H1 (cell line): ENCODE measurements at regions not wholly inside any gene's neighbourhood (a gene's known extent, or its start where the extent isn't known, plus 50 kb on each side); places are given as distances from the start of the nearest gene placed in this dataset.

Experiments used
- CTCF ChIA-PET: fragments of 300-600 bp; sonication (Branson Sonifier 250); formaldehyde crosslinking; loops from one replicate; lab custom pipeline; 2021; ENCODE audit not compliant: partially characterized antibody; lab: Charles Lee
- POLR2A ChIA-PET: fragments of 300-600 bp; sonication (Branson Sonifier 250); formaldehyde crosslinking; loops from one replicate; lab custom pipeline; 2021; ENCODE audit warnings: inconsistent platforms; ENCODE audit not compliant: partially characterized antibody; lab: Charles Lee
- DNase-seq, 2 experiments: peaks; one replicate each; pipeline versions ENCODE4 v3.0.0 to v3.0.0-alpha.2; 2010 to 2022; ENCODE audit warnings: low spot score in 2 of 2, low read depth in 1 of 2, mixed read lengths in 1 of 2
- FAIRE-seq: peaks from 2 replicates; lab custom pipeline; 2011; peaks lifted over from hg19 to GRCh38; lab: Jason Lieb, UNC
- H2AFZ ChIP-seq: 2 replicates; pipeline ENCODE4 v1.8.1; 2012; ENCODE audit warnings: low read length, inconsistent platforms
- H2AK5ac ChIP-seq: 2 replicates; pipeline ENCODE4 v1.6.1; 2013; ENCODE audit warnings: low read depth, low read length
- H2BK120ac ChIP-seq: replicated peaks from 2 replicates; pipeline ENCODE3; 2013; ENCODE audit warnings: low read depth, low read length, inconsistent platforms
- H2BK12ac ChIP-seq: 2 replicates; pipeline ENCODE4 v1.6.1; 2013; ENCODE audit warnings: low read depth, low read length
- H2BK15ac ChIP-seq: 2 replicates; pipeline ENCODE4 v1.6.1; 2013; ENCODE audit warnings: low read length
- H2BK20ac ChIP-seq: 2 replicates; pipeline ENCODE4 v1.6.1; 2013; ENCODE audit warnings: low read length
- H2BK5ac ChIP-seq: 2 replicates; pipeline ENCODE4 v1.6.1; 2013; ENCODE audit warnings: low read depth, low read length
- H3K14ac ChIP-seq: 2 replicates; pipeline ENCODE4 v1.6.1; 2013; ENCODE audit warnings: inconsistent platforms; ENCODE audit not compliant: insufficient read length
- H3K18ac ChIP-seq: 2 replicates; pipeline ENCODE4 v1.6.1; 2013; ENCODE audit warnings: low read length; ENCODE audit errors: extremely low read depth
- H3K23ac ChIP-seq: 2 replicates; pipeline ENCODE4 v1.6.1; 2013; ENCODE audit warnings: inconsistent platforms; ENCODE audit not compliant: insufficient read length
- H3K23me2 ChIP-seq: 2 replicates; pipeline ENCODE4 v1.6.1; 2013; ENCODE audit warnings: low read depth, low read length
- H3K27ac ChIP-seq: 2 replicates; pipeline ENCODE4 v1.6.1; 2011; ENCODE audit warnings: low read depth, low read length, inconsistent platforms
- H3K27me3 ChIP-seq, 4 experiments: replicated peaks in 1 of 4; 1 replicate in 1 of 4; 2 replicates in 3 of 4; pipeline versions ENCODE4 v1.6.1 to v1.8.1; 2011 to 2013; ENCODE audit warnings: low read length in 3 of 4, mild to moderate bottlenecking in 3 of 4, inconsistent platforms in 2 of 4, mixed read lengths in 2 of 4, moderate library complexity in 1 of 4; ENCODE audit not compliant: control insufficient read depth in 3 of 4, insufficient read depth in 3 of 4; ENCODE audit errors: extremely low read depth in 1 of 4
- H3K36me3 ChIP-seq, 4 experiments: 2 replicates each; pipeline versions ENCODE4 v1.6.1 to v1.8.1; 2011 to 2013; ENCODE audit warnings: mild to moderate bottlenecking in 4 of 4, low read length in 3 of 4, moderate library complexity in 2 of 4, control low read depth in 1 of 4, inconsistent platforms in 1 of 4; ENCODE audit not compliant: insufficient read depth in 4 of 4, control insufficient read depth in 2 of 4
- H3K4ac ChIP-seq: replicated peaks from 2 replicates; pipeline ENCODE3; 2013; ENCODE audit warnings: low read length, low read depth, mixed read lengths, inconsistent platforms; ENCODE audit not compliant: insufficient read length
- H3K4me1 ChIP-seq, 4 experiments: replicated peaks in 1 of 4; 1 replicate in 1 of 4; 2 replicates in 3 of 4; pipeline versions ENCODE4 v1.6.1 to v1.8.1; 2011 to 2013; ENCODE audit warnings: low read length in 3 of 4, inconsistent platforms in 2 of 4, mixed read lengths in 1 of 4; ENCODE audit not compliant: insufficient read depth in 4 of 4, control insufficient read depth in 3 of 4
- H3K4me2 ChIP-seq, 2 experiments: 2 replicates each; pipeline versions ENCODE4 v1.6.1 to v1.8.1; 2011 to 2013; ENCODE audit warnings: low read depth in 2 of 2, low read length in 2 of 2, control low read depth in 1 of 2, inconsistent platforms in 1 of 2, mild to moderate bottlenecking in 1 of 2; ENCODE audit not compliant: insufficient read depth in 1 of 2
- H3K4me3 ChIP-seq, 4 experiments: fragments of 200-600, 300-600 bp in 1 of 4; sonication (generic), shearing (Covaris generic), sonication (Bioruptor Twin) in 1 of 4; 2 replicates each; pipeline versions ENCODE4 v1.5.1 to v1.8.1; 2011 to 2016; ENCODE audit warnings: low read length in 4 of 4, low read depth in 3 of 4, control low read depth in 2 of 4, inconsistent platforms in 2 of 4, mild to moderate bottlenecking in 2 of 4, mixed read lengths in 1 of 4, moderate library complexity in 1 of 4; ENCODE audit not compliant: insufficient read depth in 2 of 4; ENCODE audit errors: extremely low read depth in 1 of 4
- H3K56ac ChIP-seq: replicated peaks from 2 replicates; pipeline ENCODE3; 2013; ENCODE audit warnings: low read depth, mild to moderate bottlenecking, mixed read lengths, low read length, inconsistent platforms; ENCODE audit not compliant: insufficient read length
- H3K79me1 ChIP-seq: 2 replicates; pipeline ENCODE4 v1.6.1; 2013; ENCODE audit warnings: low read depth, low read length, control low read depth
- H3K79me2 ChIP-seq, 2 experiments: 2 replicates each; pipeline versions ENCODE4 v1.6.1 to v1.8.1; 2012 to 2013; ENCODE audit warnings: low read length in 2 of 2, mild to moderate bottlenecking in 2 of 2, inconsistent platforms in 1 of 2; ENCODE audit not compliant: insufficient read depth in 2 of 2, control insufficient read depth in 1 of 2
- H3K9ac ChIP-seq, 4 experiments: replicated peaks in 1 of 4; 1 replicate in 1 of 4; 2 replicates in 3 of 4; pipeline versions ENCODE4 v1.6.1 to v1.8.1; 2011 to 2013; ENCODE audit warnings: low read depth in 3 of 4, low read length in 3 of 4, control low read depth in 2 of 4, mild to moderate bottlenecking in 2 of 4, moderate library complexity in 2 of 4, inconsistent platforms in 1 of 4; ENCODE audit errors: extremely low read depth in 1 of 4
- H3K9me3 ChIP-seq, 2 experiments: 2 replicates each; pipeline versions ENCODE4 v1.6.1 to v1.8.1; 2012 to 2013; ENCODE audit warnings: mild to moderate bottlenecking in 2 of 2, moderate library complexity in 2 of 2, control low read depth in 1 of 2, inconsistent platforms in 1 of 2, low read depth in 1 of 2, low read length in 1 of 2, mixed read lengths in 1 of 2; ENCODE audit not compliant: insufficient read depth in 2 of 2
- H4K20me1 ChIP-seq, 2 experiments: replicated peaks in 1 of 2; 2 replicates each; pipeline versions ENCODE3 to v1.8.1; 2011 to 2013; ENCODE audit warnings: inconsistent platforms in 2 of 2, low read length in 2 of 2, mild to moderate bottlenecking in 1 of 2; ENCODE audit not compliant: insufficient read depth in 2 of 2, control insufficient read depth in 1 of 2
- H4K5ac ChIP-seq: 2 replicates; pipeline ENCODE4 v1.6.1; 2013; ENCODE audit warnings: low read length, low read depth, mixed read lengths, inconsistent platforms; ENCODE audit not compliant: insufficient read length
- H4K8ac ChIP-seq: 2 replicates; pipeline ENCODE4 v1.8.0; 2013; ENCODE audit warnings: mild to moderate bottlenecking, moderate library complexity, low read length, inconsistent platforms; ENCODE audit not compliant: insufficient read depth; ENCODE audit errors: extremely low read depth
- H4K91ac ChIP-seq: replicated peaks from 2 replicates; pipeline ENCODE3; 2013; ENCODE audit warnings: low read length, mixed read lengths, inconsistent platforms; ENCODE audit not compliant: insufficient read length
- ATF3 ChIP-seq: IDR thresholded peaks from 2 replicates; pipeline ENCODE4 v1.6.1; 2011; ENCODE audit warnings: low read depth, mild to moderate bottlenecking, low read length; ENCODE audit not compliant: insufficient read depth
- BCL11A ChIP-seq, 2 experiments: IDR thresholded peaks; one replicate each; pipeline ENCODE4 v1.6.1; 2011; ENCODE audit warnings: low read depth in 2 of 2, low read length in 2 of 2, mild to moderate bottlenecking in 2 of 2
- EP300 ChIP-seq, 2 experiments: IDR thresholded peaks; 1 replicate in 1 of 2; 2 replicates in 1 of 2; pipeline ENCODE4 v1.6.1; 2011 to 2012; ENCODE audit warnings: low read depth in 2 of 2, low read length in 2 of 2, mild to moderate bottlenecking in 2 of 2, borderline replicate concordance in 1 of 2, inconsistent platforms in 1 of 2, moderate library complexity in 1 of 2
- JUN ChIP-seq: IDR thresholded peaks from 2 replicates; pipeline ENCODE4 v1.6.1; 2011; ENCODE audit warnings: low read depth, mild to moderate bottlenecking, improper control_type of control experiment, low read length
- KDM1A ChIP-seq: fragments of 200-600, 300-600 bp; sonication (generic); IDR thresholded peaks from 2 replicates; pipeline ENCODE4 v1.7.1; 2016; ENCODE audit warnings: mild to moderate bottlenecking, low read length, borderline replicate concordance
- PHF8 ChIP-seq: fragments of 200-600 bp; sonication (generic); conservative IDR thresholded peaks from 2 replicates; pipeline ENCODE4 v1.7.1; 2012; ENCODE audit warnings: low read depth, mild to moderate bottlenecking, inconsistent platforms, low read length, moderate library complexity
- RXRA ChIP-seq: IDR thresholded peaks from 2 replicates; pipeline ENCODE4 v1.6.1; 2011; ENCODE audit warnings: low read depth, mild to moderate bottlenecking, low read length, moderate library complexity; ENCODE audit not compliant: insufficient read depth
- SAP30 ChIP-seq: fragments of 300-600 bp; sonication (generic); IDR thresholded peaks from 2 replicates; pipeline ENCODE4 v1.7.1; 2012; ENCODE audit warnings: low read length, moderate library complexity, mild to moderate bottlenecking, inconsistent platforms; ENCODE audit not compliant: insufficient read depth, insufficient replicate concordance
- SP2 ChIP-seq: IDR thresholded peaks from 2 replicates; pipeline ENCODE4 v1.6.1; 2012; ENCODE audit warnings: mild to moderate bottlenecking, low read length, inconsistent platforms
- SP4 ChIP-seq: IDR thresholded peaks from 2 replicates; pipeline ENCODE4 v1.6.1; 2012; ENCODE audit warnings: low read length, inconsistent platforms
- SRF ChIP-seq: IDR thresholded peaks from 2 replicates; pipeline ENCODE4 v1.6.1; 2011; ENCODE audit warnings: mild to moderate bottlenecking, low read depth, low read length, moderate library complexity
- USF2 ChIP-seq: IDR thresholded peaks from 2 replicates; pipeline ENCODE4 v1.6.1; 2011; ENCODE audit warnings: low read length, improper control_type of control experiment
- WGBS, 2 experiments: shearing (Covaris generic) in 1 of 2; methylation state at CpG; one replicate each; pipeline versions ENCODE4 v1.1.6 to v1.1.7; 2013 to 2015; ENCODE audit warnings: low lambda C conversion rate in 2 of 2, mixed read lengths in 2 of 2, inconsistent platforms in 1 of 2, low coverage in 1 of 2, missing lambda C conversion rate in 1 of 2; ENCODE audit not compliant: insufficient replicate concordance in 2 of 2, insufficient coverage in 1 of 2, insufficient read length in 1 of 2; ENCODE audit errors: extremely low coverage in 1 of 2, missing lambda C conversion rate in 1 of 2; 5-methylcytosine and 5-hydroxymethylcytosine counted together

- H3K14ac ChIP-seq: no peak overlapping the region
- H3K18ac ChIP-seq: no peak overlapping the region
- H2BK20ac ChIP-seq: no peak overlapping the region
- POLR2A ChIA-PET: no interaction called here
- no peak overlapping the region for H3K23ac ChIP-seq
- no peak overlapping the region for H3K27ac ChIP-seq
- CTCF ChIA-PET: interaction anchor here (1.1 kb wide), 1 partner anchor 18 kb away, joined by 3 read pairs; no protein-coding TSS in a partner anchor
- H3K9me3 ChIP-seq: peaks cover 4 to 6% of the 10 kb centered on the region in 2 experiments; a peak in 1 of 4 replicates
- no peaks in the 10 kb centered on the region for H3K23me2 ChIP-seq
- H3K9ac ChIP-seq: no peak overlapping the region
- H2BK120ac ChIP-seq: no peak overlapping the region
- DNase-seq (no peak), FAIRE-seq (no peak)
- H3K79me2 ChIP-seq: no peaks in the 10 kb centered on the region
- no peak overlapping the region for H3K56ac ChIP-seq
- no peak overlapping the region for H2BK12ac ChIP-seq
- peaks cover 0 to 1% (median 0%) of the 10 kb centered on the region in 4 experiments; a peak in 1 of 7 replicates for H3K27me3 ChIP-seq
- no peak overlapping the region for H3K4ac ChIP-seq
- no peak for TF ChIP-seq KDM1A
- TF ChIP-seq EP300 (IDR thresholded peaks at IDR 0.05; ENCODE audit: borderline replicate concordance in 1 of 2, low read depth in 2 of 2, low read length in 2 of 2): no peak
- no peak for TF ChIP-seq SP4
- TF ChIP-seq RXRA: no peak
- no peak for TF ChIP-seq USF2
- TF ChIP-seq PHF8: no peak
- no peak for TF ChIP-seq SP2
- no peak for TF ChIP-seq SRF
- TF ChIP-seq ATF3: no peak
- no peak for TF ChIP-seq BCL11A (IDR thresholded peaks at IDR 0.05; ENCODE audit: low read depth in 2 of 2, low read length in 2 of 2)
- no peak for TF ChIP-seq JUN
- no peak for TF ChIP-seq SAP30
- TF ChIP-seq, all 59 proteins: peak for 0
- no peak overlapping the region for H4K91ac ChIP-seq
- H2AK5ac ChIP-seq: no peak overlapping the region
- H3K79me1 ChIP-seq: no peaks in the 10 kb centered on the region
- no peaks in the 10 kb centered on the region for H3K36me3 ChIP-seq
- no peaks in the 10 kb centered on the region for H4K20me1 ChIP-seq
- no peak overlapping the region for H4K5ac ChIP-seq
- no peak overlapping the region for H2BK15ac ChIP-seq
- no peaks in the 10 kb centered on the region for H3K4me1 ChIP-seq
- H2AFZ ChIP-seq: no peak overlapping the region
- no peak overlapping the region for H2BK5ac ChIP-seq
- no peak overlapping the region for H3K4me3 ChIP-seq
- no peak overlapping the region for H3K4me2 ChIP-seq
- no peak overlapping the region for H4K8ac ChIP-seq
- 91% methylated on average over 4 of the region's 4 CpGs; no CpG with 5 or more reads in 1 of the 2 experiments for WGBS, 2 experiments
Observed at GRCh38 chr10:58992830-58993460, 183.5 kb upstream of the PHYHIPL start.
